ENCODE measurements at regions not wholly inside any gene's neighbourhood (a gene's known extent, or its start where the extent isn't known, plus 50 kb on each side); places are given as distances from the start of the nearest gene placed in this dataset.

- TF ChIP-seq GATA2 (IDR thresholded peaks at IDR 0.05; ENCODE audit: low read depth, low read length) (no peak), GATA3 (IDR thresholded peaks at IDR 0.05; ENCODE audit: low read depth, low read length) (no peak)
Measured at GRCh38 chr10:28449926-28450325, 83.0 kb upstream of the WAC start.

All from SH-SY5Y (cell line).